RPMI7951 (cell line): ENCODE measurements at regions not wholly inside any gene's neighbourhood (a gene's known extent, or its start where the extent isn't known, plus 50 kb on each side); places are given as distances from the start of the nearest gene placed in this dataset.

Experiments used
- DNase-seq: peaks from one replicate; pipeline ENCODE4 v3.0.0-alpha.2; 2012; ENCODE audit warnings: low read depth

DNA sequence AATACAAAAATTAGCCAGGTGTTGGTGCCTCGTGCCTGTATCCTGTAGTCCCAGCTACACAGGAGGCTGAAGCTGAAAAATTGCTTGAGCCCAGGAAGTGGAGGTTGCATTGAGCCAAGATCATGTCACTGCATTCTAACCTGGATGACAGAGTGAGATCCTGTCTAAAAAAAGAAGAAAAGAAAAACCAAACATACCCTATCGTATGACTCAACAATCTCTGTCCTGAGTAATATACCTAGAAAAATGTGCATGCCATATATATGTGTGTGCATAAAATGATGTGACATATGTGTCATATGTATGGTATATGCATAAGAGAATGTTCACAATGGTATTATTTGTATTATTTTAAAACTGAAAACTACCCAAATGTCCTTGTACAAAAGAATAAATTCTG, 261.5 kb upstream of the CLEC14A start:
- DNase-seq = no peak

DNA sequence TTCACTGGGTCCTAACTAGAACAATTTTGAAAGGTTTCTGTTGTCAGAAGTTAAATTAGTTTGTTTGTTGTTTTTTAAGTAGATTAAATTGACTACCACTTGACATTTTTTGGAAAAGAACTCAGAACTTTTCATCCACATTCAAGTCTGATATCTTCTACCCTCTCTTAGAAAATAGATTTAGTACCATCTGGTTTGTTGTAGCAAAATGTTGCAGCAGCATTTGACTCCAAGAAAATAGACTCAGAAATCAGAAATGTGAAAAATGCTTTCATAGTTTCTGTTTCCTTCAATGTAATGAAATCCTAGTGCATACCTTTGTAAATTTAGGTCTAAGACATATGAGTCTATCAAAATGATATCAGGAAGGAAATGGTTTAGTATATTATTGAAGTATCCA, 256.3 kb upstream of the CLEC14A start:
- no peak for DNase-seq

DNA sequence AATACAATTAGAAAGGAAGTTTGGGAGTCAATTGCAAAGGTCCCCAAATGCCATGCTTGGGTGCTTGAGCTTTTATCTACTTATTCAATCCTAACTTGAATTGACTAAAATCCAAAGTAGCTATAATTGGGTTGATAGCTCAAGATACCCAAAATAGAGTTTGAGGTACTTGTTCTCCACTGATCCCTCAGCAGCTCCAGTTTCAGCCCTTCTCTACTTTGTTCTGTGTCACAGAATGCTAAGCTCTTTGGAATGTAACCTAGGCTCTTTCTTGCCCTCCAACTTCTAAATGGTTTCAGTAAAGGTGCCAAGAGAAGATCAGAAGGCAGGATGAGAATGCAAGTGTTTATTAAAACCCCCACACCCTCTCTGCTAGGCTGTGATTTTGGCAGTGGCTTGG, 251.4 kb upstream of the CLEC14A start:
- no peak for DNase-seq

DNA sequence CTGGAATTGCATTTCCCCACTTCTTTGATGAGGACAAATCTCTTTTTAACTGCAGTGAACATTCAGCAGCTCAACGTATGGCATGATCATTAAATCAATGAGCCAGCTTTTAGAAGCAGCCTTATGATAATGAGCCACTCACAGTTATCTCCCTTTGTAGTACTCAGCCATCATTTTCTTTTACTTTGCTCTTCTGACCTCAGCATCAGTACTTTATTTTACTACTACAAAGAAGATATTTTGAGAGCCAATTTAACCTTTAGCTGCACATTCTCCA, 250.0 kb upstream of the CLEC14A start:
- DNase-seq = no peak

DNA sequence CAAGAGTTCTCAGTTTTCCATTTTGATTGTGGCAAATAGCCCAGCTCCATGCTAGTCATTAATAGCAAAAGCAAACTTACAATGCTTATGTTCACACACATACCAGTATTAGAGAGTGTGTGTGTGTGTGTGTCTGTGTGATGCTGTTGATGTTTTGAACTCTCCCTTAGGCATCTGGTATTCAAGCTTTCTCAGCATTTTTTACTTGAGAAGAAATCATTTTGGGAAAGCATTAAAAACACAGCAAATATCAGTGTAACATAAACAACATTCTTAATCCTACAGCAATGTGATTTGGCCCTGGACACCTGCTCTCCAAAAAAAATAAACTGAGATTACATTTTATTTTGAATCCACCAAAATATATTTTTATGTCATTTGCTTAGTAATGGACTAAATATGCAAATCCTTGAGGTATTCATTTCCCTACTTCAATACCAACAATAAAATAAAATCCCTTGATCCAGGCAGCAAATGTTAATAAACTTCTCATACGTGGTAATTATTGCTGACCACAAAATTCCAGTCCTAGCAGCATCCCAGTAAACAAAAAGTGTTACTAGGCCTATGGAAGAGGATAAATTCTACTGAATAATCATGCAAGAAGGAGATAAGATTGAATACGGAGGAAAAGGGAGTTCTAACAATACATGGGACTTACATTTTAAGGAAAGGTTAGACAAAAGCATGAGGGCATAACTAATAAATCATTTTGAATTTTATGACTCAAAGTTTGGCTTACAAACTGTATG, 249.5 kb upstream of the CLEC14A start:
- no peak for DNase-seq

DNA sequence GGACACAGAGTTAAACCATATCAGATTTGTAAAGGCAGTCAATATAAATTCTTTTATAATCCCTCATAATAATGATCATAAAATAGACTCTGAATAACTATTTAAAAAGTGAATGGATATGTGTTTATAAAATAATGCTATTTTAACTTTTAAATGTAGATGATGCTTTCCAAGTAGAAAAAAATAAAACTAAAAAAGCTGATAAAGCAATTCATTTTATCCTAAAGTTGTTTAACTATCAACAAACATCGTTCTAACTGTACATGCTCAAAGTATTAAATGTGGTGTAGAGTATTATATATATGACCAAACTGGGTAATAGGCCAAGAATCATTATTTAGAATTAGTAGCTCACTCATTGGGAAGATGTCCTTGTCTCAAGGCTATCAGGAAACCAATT, 248.3 kb upstream of the CLEC14A start:
- DNase-seq = no peak

DNA sequence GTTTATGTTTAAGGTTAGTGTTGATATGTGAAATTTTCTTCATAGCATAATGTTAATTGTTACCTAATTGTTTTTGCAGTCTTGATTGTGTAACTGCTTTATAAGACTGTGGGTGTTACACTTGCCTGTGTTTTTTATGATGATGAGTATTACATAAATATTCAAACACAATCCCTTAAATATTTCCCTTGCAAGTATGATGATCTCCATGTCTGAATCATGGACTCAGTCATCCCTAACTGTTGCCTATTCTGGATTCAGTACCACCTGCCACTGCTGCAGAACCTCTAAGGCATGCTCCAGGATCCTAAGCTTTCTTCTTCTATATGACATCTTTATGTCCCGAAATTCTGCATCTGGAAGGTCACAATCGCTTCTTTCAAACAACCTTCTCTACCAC, 246.3 kb upstream of the CLEC14A start:
- DNase-seq = no peak

DNA sequence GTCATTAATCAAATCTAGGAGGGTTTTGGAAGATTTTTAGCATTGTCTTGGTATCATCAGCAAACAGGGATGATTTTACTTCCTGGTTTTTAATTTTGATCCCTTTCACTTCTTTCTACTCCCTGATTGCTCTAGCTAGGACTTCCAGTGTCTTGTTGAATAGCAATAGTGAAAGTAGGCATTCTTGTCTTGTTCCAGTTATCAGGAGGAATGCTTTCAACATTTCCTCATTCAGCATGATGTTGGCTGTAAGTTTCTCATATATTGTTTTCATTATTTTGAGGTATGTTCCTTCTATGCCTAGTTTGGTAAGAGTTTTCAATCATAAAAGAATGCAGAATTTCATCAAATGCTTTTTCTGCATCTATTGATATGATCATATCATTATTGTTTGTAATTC, 244.2 kb upstream of the CLEC14A start:
- no peak for DNase-seq

DNA sequence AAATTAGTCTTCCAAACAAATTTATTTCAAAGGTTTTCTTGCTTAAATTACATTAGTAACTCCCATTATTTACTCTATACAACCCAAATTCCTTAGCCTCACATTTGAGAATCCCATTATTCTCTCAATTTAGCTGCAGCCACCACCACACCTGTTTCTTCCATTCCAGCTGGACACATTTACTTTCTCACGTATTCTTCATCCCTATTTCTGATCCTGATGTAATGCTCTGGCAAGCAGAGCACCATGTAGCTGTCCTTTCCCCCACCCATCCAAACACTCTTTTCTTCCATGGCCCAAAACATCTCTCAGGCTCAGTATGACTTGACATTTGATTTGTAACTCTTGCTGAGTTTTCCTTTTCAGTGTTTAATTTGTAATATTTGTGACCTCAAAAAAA, 240.2 kb upstream of the CLEC14A start:
- DNase-seq = no peak

DNA sequence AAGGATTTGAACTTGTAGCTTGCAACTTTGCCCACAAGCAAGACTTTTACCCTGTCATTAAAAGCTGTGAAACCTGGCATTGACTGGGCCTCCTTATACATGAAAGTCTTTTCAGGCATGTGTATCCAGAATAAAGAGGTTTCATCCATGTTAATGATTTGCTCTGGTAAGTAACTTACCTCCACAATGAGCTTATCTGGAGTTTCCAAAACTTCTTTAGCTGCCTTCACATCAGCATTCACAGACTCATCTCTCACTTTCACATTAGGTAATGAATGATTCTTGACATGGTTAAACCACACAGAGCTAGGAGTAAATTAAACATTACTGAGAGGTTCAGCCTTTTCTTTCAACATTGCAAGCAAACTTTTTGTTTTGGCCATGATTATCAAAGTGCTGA, 234.4 kb upstream of the CLEC14A start:
- DNase-seq = no peak

DNA sequence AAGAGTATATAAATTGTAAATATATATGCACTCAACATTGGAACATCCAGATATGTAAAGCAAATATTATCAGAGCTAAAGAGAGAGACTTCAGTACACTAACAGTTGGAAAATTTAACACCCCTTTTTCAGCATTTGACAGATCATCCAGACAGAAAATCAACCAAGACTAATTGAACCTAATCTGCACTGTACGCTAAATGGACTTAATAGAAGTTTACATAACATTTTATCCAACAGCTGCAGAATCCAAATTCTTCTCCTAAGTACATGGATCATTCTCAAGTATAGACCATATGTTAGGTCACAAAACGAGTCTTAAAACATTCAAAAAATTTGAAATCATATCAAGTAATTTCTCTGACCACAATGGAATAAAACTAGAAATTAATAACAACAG, 229.1 kb upstream of the CLEC14A start:
- no peak for DNase-seq

DNA sequence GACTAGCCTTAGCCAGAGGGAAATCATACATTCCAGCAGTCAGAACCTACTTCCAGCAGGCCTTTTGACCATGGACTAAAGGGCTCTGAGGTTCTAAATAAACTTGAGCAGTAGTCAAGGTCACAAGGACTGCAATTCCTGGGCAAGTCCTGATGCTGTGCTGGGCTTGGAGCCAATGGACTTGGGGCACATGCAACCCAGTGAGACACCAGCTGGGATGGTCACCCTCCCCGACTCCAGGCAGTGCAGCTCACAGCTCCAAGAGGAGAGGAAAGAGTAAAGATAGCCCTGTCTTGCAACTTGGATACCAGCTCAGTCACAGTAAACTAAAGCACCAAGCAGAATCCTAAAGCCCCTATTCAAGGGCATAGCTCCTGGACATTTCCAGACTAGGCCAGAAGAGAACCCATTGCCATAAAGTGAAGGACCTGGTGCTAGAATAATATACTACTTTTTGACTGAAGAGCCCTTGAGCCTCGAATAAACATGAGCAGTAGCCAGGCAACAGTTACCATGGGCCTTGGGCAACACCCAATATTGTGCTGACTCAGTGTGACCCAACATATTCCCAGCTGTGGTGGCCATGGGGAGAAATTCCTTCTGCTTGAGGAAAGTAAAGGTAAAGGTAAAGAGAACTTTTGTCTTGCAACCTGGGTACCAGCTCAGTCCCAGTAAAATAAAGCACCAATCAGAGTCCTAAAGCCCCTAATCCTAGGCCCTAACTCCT, 226.2 kb upstream of the CLEC14A start:
- no peak for DNase-seq

DNA sequence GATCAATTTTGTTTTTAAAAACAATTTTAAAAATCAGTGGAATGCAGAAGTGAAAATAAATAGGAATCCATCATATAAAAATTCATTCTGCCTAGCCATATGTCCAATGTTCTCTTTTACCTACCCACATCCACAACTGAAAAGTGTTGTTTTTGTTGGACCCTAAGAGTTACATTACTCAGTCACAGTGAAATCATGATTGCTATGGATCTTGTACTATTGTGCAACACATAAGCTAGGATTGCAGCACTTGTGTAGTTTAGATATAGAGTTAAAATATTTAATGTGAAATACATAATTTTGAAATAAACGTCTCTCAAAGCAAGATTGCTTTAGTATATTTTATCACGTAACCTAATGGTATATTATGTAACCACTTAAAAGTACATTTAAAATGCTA, 213.3 kb upstream of the CLEC14A start:
- no peak for DNase-seq

DNA sequence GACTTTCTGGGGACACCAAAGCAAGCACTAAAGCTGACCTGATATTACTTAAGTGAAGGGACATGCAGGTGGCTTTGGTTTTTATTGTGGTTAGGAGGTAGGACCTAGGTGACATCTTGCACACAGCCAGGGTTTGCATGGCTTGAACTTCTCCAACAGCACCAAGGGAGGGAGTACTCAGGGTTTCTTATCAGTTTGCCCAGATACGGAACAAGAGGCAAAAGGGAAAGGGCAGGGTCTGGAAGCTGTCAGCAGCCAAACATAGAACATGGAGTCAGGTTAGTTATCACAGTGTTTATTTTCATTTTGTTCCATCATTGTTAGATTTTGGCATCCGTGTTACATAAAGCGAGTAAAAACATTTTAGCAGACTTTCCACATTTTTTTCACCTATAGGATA, 186.3 kb upstream of the CLEC14A start:
- no peak for DNase-seq

DNA sequence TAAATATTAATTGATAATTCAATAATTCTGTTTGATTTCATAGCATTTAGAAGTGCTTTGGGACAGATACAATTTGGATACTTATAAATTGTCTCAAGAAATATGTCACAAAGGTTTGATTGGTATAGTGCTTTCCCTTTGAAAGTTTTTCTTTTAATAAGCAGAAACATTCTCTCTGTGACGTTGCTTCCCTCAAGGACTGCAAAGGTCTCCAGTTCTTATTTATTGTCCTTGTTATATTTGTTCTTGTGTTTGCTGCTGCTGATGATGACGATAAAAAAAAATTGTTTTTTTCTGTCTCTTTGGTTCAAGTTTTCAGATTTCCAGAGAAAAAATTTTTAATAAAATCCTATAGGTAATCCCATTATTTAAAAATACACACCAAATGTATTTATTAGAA, 176.3 kb upstream of the CLEC14A start:
- no peak for DNase-seq

DNA sequence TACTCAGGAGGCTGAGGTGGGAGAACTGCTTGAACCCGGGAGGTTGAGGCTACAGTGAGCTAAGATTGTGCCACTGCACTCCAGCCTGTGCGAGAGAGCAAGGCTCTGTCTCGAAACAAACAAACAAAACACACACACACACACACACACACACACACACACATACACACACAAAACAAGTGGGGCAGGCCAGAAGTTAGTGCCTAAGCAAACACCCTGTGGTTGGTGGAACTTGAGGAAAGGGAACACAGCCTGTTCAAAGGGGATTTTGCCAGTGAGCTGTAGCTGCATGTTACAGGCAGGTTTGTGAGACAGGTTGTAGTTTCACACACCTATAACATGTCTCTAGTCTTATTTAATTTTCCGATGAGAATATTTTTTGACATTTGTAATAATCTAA, 175.3 kb upstream of the CLEC14A start:
- no peak for DNase-seq

DNA sequence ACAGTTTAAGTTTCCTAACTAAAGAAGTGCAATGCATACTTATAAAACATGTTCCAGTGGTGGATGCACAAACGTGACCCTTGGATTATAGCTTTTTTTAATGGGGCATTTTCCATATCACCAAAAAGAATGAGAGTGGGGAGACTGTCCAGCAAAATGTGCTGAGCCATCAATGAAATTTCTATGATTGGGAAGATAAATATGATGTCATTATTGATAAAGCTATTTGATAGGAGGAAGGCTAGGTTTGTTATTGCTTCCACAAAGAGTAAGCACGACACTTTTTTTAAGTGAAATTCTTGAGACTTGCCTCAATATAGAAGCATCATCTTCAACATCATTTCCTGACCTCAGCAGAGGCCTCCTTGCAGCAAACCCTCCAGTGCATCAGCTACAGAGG, 174.6 kb upstream of the CLEC14A start:
- no peak for DNase-seq

DNA sequence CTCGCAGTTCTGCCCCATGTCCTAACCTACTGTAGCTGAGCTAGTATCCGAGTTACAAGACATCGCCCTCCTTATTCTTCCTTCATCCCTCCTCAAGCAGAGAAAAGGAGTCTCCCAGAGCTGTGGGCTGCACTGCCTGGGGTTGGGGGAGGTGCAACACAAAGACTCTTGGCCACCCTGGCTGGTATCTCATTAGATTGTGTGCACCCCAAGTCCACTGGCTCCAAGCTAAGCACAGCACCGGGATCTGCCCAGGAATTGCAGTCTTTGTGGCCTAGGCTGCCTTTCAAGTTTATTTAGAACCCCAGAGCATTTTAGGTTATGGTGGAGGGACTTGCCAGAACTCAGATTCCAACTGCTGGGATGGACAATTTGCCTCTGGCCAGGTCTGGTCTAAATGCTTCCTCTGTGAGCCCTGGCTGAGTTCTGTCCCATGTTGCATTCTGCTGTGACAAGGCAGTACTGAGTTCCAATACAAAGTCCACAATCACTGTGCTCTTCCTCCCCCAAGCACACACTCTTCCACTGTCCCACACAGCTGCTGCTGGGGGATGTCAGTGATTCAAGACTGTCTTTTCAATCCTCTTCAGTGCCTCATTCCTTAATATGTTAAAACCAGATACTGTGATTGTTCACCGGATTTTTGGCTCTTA, 169.6 kb upstream of the CLEC14A start:
- DNase-seq = no peak

DNA sequence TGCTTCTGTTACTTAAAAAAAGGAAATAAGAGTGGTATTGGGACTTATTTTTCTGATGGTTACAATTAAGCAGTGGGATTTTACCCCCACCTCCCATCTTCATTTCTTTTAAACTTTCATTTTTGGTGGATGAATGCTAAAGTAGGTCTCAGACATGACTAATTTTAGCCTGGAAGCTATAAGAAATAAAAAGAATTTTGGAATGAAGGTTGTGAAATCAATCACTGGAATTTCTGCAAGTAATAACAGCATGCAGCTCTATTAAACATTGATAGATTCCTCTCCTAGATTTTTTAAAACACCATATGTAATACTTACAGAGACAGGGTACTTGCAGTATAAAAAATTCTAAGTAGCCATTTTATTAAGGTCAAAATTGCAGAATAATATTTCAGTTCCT, 164.2 kb upstream of the CLEC14A start:
- no peak for DNase-seq

DNA sequence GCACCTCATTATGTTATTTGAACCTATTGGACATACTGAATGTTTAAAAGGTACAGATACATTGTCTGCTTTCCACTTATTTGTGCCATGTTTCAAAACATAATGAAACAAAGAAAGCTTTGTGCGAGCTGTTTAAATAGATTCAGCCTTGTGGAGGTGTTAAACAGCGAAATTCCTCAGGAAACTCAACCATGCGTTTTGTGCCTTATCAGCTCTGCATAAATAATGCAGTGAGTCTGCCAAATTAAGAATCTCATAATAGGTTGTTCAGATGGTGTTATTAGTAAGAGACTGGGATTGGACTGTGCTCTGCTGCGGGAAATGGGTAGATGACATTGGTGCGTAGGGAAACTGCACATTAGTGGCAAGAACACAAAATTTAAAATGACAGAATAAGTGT, 163.7 kb upstream of the CLEC14A start:
- no peak for DNase-seq

DNA sequence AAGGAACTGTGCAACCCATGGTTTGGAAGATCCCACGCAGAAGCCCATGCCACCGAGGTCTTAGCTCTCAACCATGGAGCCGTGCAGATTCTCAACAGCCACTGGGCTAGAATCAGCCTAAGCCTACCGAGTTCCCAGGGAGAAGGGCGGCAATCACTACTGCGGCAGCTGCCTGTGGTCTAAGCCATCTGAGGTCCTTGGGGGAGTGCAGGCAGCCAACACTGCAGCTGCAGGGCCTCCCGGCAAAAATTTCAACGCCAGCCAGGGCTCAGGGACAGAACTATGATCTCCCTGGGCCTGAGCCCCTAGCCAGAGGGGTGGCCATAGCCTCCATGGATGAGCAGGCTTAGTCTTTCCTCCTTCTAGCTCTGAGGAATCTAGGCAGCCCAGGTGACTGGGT, 156.8 kb upstream of the CLEC14A start:
- no peak for DNase-seq

DNA sequence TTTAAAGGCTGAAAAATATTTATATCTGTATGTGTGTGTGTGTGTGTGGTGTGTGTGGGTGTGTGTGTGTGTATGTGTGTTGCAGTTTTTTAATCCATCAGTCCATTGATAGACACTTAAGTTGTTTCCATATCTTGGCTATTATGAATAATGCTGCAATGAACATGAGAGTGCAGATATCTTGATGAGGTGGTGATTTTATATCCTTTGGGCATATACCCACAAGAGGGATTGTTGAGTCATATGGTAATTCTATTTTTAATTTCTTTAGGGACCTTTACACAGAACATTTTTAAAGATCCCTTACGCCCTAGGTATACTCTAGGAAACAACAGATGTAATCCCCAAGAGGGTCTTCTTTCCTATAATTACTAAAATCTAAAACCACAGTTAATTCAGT, 154.5 kb upstream of the CLEC14A start:
- DNase-seq = no peak

DNA sequence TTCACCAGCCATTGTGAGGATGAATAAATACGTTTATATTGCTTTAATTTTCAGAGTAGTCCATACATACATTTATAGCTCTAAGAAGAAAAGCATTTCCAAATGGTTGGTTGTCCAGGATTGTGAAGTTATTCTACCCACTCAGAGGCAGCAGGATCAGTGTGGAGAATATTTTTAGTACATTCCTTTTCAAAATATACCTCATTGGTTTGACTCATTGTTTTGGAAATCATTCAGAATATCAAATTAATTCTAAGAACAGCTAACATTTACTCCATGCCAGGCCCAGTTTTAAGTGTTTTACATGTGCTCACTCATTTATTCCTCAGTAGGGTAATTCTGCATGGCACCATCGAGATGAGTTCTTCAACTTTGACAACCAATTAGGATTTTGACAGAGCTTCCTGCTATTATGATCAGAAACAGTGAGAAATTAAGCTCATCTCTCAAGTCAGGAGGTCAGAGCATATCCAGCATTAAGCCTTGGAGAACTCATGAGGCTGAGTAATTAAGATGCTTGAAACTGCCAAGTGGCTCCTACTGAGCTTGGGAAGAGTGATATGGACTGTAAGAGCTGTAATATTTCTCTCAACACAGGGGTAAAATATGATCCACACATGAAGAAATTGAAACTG, 153.3 kb upstream of the CLEC14A start:
- DNase-seq = no peak
